AG09319 (cell line): ENCODE measurements at regions not wholly inside any gene's neighbourhood (a gene's known extent, or its start where the extent isn't known, plus 50 kb on each side); places are given as distances from the start of the nearest gene placed in this dataset.

Source experiments
- DNase-seq: peaks from one replicate; pipeline ENCODE4 v3.0.0-alpha.2; 2010; ENCODE audit warnings: low read depth; ENCODE audit errors: extremely low read depth
- TF ChIP-seq, protein P1 (sequence below): IDR thresholded peaks from 2 replicates; pipeline ENCODE4 v1.5.1; 2011; ENCODE audit warnings: low read depth, mild to moderate bottlenecking, inconsistent platforms, low read length, moderate library complexity

DNA sequence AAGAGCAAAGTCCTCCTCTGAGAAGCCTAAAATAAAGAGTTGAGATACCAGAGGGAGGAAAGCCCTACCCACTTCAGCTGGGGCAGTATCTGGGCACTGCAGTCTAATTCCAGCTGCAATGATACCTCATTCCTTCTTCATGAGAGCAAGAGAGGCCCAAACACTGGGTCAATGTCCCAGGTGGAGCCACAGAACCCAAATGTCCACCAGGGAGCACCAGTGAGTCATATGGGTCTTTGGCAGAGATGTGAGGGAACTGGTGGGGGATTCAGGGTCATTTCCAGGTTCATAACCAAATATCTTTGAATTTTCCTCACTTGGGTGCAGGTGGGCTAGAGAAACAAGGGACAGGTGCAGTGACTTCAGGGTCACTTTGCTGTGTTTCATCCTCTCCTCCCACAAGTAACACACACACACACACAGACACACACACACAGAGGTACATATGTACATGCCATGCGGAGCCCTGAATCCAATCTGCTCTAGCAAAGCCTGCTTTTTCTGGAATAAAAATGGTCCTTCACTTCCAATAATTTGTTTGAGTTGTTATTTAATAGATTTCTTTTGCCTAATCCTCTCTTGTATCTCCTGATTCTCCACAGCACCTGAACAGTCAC lies 585.4 kb downstream of the SOX6 start:
- no peak for DNase-seq
- TF ChIP-seq, protein P1, sequence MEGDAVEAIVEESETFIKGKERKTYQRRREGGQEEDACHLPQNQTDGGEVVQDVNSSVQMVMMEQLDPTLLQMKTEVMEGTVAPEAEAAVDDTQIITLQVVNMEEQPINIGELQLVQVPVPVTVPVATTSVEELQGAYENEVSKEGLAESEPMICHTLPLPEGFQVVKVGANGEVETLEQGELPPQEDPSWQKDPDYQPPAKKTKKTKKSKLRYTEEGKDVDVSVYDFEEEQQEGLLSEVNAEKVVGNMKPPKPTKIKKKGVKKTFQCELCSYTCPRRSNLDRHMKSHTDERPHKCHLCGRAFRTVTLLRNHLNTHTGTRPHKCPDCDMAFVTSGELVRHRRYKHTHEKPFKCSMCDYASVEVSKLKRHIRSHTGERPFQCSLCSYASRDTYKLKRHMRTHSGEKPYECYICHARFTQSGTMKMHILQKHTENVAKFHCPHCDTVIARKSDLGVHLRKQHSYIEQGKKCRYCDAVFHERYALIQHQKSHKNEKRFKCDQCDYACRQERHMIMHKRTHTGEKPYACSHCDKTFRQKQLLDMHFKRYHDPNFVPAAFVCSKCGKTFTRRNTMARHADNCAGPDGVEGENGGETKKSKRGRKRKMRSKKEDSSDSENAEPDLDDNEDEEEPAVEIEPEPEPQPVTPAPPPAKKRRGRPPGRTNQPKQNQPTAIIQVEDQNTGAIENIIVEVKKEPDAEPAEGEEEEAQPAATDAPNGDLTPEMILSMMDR, result peak; percentile 51

DNA sequence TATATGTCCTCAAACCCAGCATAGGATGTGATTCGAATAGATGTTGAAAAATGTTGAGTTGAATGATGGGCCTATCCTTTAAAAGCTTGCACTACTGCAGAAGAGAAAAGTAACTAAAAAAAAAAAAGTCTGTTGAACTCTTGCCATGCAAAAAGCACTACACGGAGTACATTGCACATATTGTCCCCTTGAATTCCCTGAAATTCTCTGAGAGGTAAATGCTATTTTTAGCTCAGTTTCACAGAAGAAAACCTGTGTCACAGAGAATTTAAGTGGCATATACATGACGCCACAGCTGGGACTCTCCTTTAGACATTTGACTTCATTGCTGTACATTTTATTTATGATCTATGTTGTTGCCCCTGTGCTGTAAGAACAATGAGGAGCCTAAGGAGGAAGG lies 583.8 kb downstream of the SOX6 start:
- TF ChIP-seq, protein P1, result no peak

DNA sequence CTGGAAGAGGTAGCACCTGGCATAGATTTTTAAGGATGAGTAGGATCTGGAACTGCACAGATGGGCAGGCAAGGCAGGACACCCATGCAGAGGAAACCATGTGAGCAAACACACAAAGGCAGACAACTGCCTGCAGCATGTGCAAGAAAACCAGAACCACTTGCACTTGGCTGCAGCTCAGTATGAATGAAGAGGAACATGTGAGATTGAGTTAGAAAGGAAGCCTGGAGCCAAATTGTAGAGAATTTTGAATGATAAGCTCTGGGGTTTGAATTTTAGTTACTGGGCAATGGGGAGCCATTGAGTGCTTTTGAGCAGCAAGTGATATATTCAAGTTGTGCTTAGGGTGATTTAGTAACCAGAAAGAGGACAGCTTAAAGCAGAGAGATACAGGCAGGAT lies 583.4 kb downstream of the SOX6 start:
- TF ChIP-seq, protein P1, result no peak
- no peak for DNase-seq

More for the DNA sequence above, 583.8 kb downstream of the SOX6 start:
- no peak for DNase-seq

DNA sequence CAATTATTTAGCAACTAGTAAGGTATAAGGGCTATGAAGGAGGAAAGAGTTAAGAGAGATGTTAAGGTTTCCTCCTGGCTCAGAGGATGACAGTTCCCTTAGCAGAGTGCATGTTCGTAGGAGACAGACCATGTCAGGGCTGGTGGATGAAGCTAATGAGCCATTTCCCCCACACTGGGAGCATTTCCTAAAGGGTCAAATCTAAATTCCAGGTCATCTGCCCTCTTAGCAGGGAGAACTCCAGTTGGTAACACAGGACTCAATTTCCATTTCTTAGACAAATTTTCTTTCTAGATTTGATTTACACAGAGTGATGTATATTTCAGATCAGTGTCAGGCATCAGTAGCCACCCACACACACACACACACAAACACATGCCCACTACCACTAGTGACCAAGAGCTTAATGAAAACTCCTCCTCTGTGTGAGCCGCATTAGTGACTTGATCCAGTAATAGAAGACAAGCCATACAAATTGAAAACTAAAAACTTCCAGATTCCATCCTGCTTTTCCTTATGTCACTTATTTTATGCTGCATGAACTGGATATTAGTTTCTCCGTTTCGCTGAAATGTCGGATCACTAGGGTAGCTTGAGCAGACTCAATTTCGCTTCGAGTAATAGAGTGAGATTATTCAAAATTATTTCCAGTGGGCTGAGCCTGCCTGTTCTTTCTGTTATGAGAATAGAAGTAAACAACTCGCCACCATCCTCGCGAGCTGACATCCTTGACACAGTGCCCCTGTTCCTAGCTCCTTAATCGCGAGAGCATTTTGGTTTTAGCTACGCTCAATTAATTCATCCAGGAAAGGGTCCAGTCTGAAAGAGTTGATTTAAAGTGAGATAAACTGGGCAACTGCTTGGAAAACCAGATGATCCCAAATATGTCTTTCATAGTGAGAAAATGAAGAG lies 582.6 kb downstream of the SOX6 start:
- TF ChIP-seq, protein P1, result no peak
- DNase-seq, result no peak

DNA sequence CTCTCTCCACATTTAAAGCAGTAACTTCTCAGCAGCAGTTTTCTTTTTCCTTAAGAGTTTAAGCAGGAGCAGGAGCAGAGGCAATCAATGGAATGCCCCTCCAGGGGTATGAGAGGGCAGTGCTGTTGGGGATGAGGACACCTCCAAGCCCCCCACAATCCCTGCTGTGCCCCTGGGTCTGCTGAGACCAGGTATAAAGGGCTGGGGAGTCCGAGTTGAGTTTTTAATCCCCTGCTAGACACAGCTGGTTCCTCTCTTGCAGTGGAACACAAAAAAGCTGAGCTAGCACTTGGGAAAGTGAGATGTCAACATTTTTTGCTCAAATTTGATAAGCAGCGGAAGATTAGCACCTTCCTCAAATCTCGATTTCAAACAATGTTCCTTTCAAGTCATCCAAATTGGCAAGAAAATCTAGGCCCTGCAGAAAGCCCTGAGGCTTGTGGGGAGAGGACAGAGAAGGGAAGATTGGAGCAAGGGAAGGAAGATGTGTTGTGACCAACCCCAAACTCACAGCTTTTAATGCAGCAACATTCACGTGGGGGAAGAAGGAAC lies 581.9 kb downstream of the SOX6 start:
- no peak for DNase-seq
- TF ChIP-seq, protein P1, result no peak

DNA sequence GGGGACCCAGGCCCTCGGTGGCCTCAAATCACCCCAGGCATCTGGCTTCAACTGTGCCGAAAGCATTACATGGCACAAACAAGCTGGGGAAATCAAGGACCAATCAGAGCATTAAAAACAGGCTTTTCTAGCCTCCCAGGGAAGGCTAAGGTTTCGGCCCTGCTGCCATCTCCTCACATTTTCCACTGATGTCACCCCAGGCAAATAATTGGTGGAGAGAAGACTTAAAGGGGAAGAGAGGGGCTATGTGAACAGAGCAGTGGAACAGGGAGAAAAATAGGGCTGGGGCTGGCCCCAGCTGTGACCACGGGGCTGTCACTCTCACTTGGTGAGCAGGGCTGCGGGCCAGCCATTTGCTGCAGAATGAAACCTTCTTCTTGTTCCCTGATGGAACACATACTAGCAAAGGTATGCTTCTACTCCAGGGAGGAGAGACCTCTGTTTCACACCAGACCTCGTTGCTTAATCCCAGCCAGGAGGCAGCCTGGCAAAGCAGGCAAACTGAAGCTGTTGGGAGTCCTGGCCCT lies 581.3 kb downstream of the SOX6 start:
- no peak for DNase-seq
- TF ChIP-seq, protein P1, result no peak

DNA sequence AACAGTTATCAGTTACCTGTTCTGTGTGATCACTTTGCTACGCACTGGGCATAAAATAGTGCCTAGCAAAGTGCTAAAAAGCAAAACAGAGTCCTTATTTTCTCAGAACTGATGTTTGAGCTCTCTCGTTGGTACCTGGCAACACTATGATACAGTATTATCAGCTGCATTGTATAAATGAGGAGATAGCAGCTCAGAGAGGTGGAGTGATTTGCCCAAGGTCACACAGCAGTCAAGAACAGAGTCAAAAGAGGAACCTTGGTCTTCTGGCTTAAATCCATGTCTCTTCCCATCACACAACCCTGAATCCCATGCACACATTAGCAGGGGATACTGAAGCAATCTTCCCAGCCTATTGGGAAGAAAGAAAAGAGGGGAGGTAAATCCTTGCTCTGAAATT lies 580.5 kb downstream of the SOX6 start:
- TF ChIP-seq, protein P1, result no peak
- DNase-seq, result no peak
